GM12865 (cell line): ENCODE measurements at regions not wholly inside any gene's neighbourhood (a gene's known extent, or its start where the extent isn't known, plus 50 kb on each side); places are given as distances from the start of the nearest gene placed in this dataset.

ENCODE experiments used
- DNase-seq: peaks from one replicate; pipeline ENCODE4 v3.0.0; 2010; ENCODE audit warnings: low read depth
- H3K4me3 ChIP-seq: 2 replicates; pipeline ENCODE4 v1.5.1; 2011; ENCODE audit warnings: mild to moderate bottlenecking, low read depth, low read length, control low read depth
- TF ChIP-seq, protein P1 (sequence below): IDR thresholded peaks from 2 replicates; pipeline ENCODE4 v1.5.1; 2011; ENCODE audit warnings: low read length, control low read depth, low read depth, inconsistent platforms; ENCODE audit not compliant: insufficient read depth; ENCODE audit errors: missing control alignments

DNA sequence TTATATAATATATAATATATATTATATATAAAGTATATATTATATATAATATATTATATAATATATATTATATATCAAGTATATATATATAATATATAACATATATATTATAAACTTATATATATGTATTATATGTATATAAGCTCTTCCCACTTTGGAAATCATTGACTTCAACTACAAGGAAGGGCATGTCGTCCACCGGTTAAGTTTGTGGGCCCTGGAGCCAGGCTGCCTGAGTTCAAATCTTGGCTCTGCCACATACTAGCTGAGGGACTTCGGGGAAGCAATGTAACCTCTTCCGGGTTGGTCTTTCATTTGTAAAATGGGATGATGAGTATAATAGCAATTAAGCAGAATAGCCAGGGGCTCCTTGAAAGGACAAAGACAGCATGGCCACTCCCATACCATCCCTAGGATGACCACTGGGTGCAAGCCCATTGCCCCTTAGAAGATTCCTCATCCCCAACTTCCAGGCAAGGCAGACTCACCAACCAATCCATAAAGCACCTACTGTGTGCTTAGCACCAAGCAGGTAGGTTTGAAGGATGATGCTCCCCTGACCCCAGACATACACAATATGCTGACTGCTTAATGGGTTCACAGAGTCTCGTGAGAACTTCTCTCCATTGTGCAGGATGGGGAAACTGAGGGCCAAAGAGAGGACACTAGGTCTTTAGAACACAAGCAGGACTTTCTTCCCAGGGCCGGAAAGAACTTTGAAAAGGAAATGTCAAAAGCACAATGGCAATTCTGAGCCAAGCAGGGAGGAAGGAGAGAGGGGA lies 163.2 kb downstream of the MRPL14 start:
- TF ChIP-seq, protein P1, sequence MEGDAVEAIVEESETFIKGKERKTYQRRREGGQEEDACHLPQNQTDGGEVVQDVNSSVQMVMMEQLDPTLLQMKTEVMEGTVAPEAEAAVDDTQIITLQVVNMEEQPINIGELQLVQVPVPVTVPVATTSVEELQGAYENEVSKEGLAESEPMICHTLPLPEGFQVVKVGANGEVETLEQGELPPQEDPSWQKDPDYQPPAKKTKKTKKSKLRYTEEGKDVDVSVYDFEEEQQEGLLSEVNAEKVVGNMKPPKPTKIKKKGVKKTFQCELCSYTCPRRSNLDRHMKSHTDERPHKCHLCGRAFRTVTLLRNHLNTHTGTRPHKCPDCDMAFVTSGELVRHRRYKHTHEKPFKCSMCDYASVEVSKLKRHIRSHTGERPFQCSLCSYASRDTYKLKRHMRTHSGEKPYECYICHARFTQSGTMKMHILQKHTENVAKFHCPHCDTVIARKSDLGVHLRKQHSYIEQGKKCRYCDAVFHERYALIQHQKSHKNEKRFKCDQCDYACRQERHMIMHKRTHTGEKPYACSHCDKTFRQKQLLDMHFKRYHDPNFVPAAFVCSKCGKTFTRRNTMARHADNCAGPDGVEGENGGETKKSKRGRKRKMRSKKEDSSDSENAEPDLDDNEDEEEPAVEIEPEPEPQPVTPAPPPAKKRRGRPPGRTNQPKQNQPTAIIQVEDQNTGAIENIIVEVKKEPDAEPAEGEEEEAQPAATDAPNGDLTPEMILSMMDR, result no peak
- no peak overlapping the region for H3K4me3 ChIP-seq
- no peak for DNase-seq

DNA sequence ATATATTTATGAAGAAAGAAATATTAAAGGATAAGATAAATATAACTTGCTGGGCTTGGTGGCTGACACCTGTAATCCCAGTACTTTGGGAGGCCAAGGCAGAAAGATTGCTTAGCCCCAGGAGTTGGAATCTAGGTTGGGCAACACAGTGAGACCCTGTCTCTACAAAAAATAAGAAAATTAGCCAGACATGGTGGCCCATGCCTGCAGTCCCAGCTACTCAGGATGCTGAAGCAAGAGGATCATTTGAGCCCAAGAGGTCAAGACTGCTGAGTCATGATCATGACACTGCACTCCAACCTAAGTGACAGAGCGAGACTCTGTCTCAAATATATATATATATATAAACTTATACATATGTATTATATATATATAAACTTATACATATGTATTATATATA lies 164.0 kb downstream of the MRPL14 start:
- no peak overlapping the region for H3K4me3 ChIP-seq
- no peak for DNase-seq
- TF ChIP-seq, protein P1, result no peak

DNA sequence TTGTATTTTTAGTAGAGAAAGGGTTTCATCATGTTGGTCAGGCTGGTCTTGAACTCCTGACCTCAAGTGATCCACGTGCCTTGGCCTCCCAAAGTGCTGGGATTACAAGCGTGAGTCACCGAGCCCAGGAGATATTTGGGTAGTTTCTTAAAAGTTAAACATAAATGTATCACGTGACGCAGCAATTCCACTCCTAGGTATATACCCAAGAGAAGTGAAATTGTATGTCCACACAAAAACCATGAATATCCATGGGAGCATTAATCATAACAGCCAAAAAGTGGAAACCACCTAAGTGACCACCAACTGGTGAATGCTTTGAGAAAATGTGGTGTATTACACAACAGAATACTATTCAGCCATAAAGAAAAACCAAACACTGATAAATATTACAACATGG lies 164.8 kb downstream of the MRPL14 start:
- TF ChIP-seq, protein P1, result no peak
- peak; percentile 14 for DNase-seq
- H3K4me3 ChIP-seq, result no peak overlapping the region

DNA sequence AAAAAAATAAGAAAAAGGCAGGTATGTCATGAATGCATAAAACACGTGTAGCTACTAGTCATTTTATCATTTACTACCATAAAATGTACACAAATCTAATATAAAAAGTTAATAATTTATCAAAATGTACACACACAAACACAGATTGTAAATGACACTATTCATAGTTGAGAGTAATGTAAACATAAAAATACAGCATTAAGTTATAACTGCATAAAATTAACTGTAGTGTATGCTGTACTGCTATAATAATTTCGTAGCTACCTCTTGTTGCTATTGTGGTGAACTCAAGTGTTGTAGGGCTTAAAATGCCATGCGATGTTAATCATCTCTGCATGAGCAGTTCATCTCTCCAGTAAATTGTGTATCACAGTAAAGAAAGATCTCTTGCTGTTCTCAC lies 170.0 kb downstream of the MRPL14 start:
- TF ChIP-seq, protein P1, result no peak
- DNase-seq, result no peak
- H3K4me3 ChIP-seq, result no peak overlapping the region

DNA sequence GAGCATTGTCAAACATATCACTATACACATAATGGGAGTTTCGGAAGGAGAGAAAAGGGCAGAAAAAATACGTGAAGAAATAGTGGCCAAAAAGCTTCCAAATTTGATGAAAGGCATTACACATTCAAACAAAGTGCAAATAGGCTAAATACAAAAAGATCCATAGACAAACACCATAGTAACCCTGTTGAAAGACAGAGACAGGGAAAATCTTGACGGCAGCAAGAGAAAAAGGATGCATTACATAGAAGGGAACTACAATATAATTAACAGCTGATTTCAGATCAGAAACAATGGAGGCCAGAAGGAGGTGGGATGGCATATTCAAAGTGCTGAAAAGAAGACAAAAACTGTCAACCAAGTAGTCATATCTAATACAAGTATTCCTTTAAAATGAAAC lies 170.8 kb downstream of the MRPL14 start:
- H3K4me3 ChIP-seq, result no peak overlapping the region
- TF ChIP-seq, protein P1, result no peak
- no peak for DNase-seq

DNA sequence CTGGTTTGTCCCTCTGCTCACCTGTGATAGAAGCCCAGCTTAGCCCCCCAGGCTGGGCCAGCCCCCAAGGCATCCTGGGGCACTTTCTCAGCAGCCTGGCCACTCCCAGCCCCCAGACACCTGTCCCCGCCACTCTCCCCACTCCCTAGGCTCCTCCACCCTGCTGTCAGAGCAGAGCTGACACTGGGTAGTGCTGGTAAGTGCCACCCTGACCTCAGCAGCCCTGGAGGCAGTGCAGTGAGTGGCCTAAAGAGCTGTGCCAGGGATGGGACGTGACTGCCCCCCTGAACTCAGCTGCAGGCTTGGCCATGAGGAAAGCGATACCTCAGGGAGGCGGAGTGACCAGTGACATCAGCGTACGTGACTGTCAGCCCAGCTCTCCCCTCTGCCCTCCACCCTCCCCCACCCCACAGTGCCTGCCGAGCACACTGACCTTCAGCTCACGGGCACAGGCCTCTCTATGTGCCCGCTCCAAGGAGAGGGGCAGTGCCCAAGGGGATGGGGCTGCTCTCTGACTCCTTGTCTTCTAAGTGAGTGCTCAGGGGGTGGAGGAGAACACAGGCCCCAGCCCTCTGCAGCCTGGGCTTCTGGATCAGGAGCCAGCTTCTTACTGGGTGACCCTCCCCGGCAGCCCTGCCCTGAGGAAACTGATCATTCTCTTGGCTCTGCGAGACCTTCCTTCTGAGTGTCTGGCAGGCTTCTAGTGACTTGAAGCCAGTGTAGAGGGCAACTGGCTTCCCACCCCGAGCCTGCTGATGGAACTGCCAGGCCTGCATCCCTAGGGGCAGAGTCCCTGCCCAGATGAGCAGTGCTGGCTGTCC lies 172.7 kb downstream of the MRPL14 start:
- no peak overlapping the region for H3K4me3 ChIP-seq
- TF ChIP-seq, protein P1, result no peak
- no peak for DNase-seq

DNA sequence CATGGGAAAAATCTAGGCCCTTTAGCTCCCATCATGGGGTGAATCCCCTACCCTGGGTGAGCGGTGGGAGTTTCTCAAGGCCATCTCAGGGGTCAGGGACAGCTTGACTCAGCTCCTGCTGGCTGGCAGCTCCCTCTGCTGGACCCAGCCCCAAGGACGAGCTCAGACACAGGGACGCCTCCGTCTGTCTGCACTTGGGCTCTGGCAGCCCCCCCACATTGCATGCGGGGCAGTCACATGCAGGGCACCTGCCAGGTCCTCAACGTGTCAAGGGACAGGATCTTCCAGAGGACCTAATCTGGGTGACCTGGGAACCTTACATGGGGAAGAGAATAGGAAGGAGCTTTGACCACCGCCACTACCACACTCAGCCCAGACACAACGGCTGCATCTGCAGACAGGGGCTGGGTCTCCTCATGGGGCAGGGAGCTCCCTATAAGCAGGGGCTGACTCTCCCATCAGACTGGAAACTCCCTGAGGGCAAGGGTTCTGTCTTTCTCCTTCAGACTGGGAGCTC lies 173.4 kb downstream of the MRPL14 start:
- TF ChIP-seq, protein P1, result no peak
- no peak for DNase-seq
- H3K4me3 ChIP-seq, result no peak overlapping the region
